GM23338 (cell line): ENCODE measurements at regions not wholly inside any gene's neighbourhood (a gene's known extent, or its start where the extent isn't known, plus 50 kb on each side); places are given as distances from the start of the nearest gene placed in this dataset.

Experiments
- CREB1 ChIP-seq: fragments of 250-450 bp; sonication (Bioruptor Pico); IDR thresholded peaks from 2 replicates; pipeline ENCODE4 v1.5.0; 2020; ENCODE audit warnings: low read depth, mild to moderate bottlenecking, moderate library complexity
- EZH2 ChIP-seq: fragments of 200-600 bp; sonication (generic); IDR thresholded peaks from one replicate; pipeline ENCODE4 v1.8.0; 2017; ENCODE audit warnings: antibody characterized with exemption, mild to moderate bottlenecking, low read depth; ENCODE audit not compliant: unreplicated experiment
- EZH2phosphoT487 ChIP-seq: fragments of 200-600 bp; sonication (generic); IDR thresholded peaks from one replicate; pipeline ENCODE4 v1.8.1; 2018; ENCODE audit warnings: antibody characterized with exemption; ENCODE audit not compliant: unreplicated experiment
- JUNB ChIP-seq: IDR thresholded peaks from one replicate; pipeline ENCODE4 v1.6.1; 2016; ENCODE audit warnings: antibody characterized with exemption; ENCODE audit not compliant: unreplicated experiment
- NANOG ChIP-seq: IDR thresholded peaks from 2 replicates; pipeline ENCODE4 v1.6.1; 2016; ENCODE audit warnings: antibody characterized with exemption, borderline replicate concordance
- POLR2AphosphoS5 ChIP-seq: IDR thresholded peaks from 2 replicates; pipeline ENCODE4 v1.6.1; 2016; ENCODE audit warnings: antibody characterized with exemption, low read depth
- STAT1 ChIP-seq: IDR thresholded peaks from one replicate; pipeline ENCODE4 v1.6.1; 2016; ENCODE audit warnings: antibody characterized with exemption; ENCODE audit not compliant: unreplicated experiment
- ZNF331 ChIP-seq: fragments of 250-450 bp; sonication (Bioruptor Pico); IDR thresholded peaks from 2 replicates; pipeline ENCODE4 v1.5.0; 2020; ENCODE audit warnings: low read depth, mild to moderate bottlenecking, moderate library complexity
- TF ChIP-seq, protein P1 (sequence below), 2 experiments: fragments of 200-600 bp in 1 of 2; sonication (generic) in 1 of 2; conservative IDR thresholded peaks; 2 replicates each; pipeline versions ENCODE4 v1.5.1 to v1.6.1; 2016 to 2017; ENCODE audit warnings: antibody characterized with exemption in 2 of 2, low read depth in 2 of 2, mild to moderate bottlenecking in 2 of 2, moderate library complexity in 1 of 2
- TF ChIP-seq, protein P2 (sequence below): IDR thresholded peaks from one replicate; pipeline ENCODE4 v1.6.1; 2018; ENCODE audit warnings: antibody characterized with exemption; ENCODE audit not compliant: unreplicated experiment
- TF ChIP-seq, protein P3 (sequence below): fragments of 250-450 bp; sonication (Bioruptor Pico); IDR thresholded peaks from 2 replicates; pipeline ENCODE4 v1.5.0; 2020; ENCODE audit warnings: mild to moderate bottlenecking, moderate library complexity

DNA sequence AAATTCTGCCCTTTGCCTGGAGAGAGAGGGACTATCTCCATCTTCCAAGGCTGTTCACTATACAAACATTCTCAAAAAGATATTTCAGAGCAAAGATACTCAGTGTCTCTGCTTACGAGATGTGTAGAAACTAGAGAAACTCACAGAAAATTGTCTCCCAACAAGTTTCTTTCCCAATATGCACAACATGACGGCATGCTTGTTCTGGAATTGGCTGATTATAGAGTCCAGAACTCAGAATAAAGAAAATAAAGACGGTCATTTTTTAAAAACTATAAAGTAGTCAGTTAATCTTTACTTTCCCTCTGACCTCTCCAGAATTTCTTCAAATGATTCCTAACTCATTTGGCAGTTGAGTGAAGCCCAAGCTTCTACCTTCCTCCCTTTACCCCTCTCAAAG lies 285.5 kb upstream of the KLF3 start:
- TF ChIP-seq EZH2 (no peak), EZH2phosphoT487 (no peak), JUNB (no peak), STAT1 (no peak), POLR2AphosphoS5 (no peak), CREB1 (CRISPR knock-in tag) (no peak), NANOG (no peak), ZNF331 (no peak)
- TF ChIP-seq, protein P1, sequence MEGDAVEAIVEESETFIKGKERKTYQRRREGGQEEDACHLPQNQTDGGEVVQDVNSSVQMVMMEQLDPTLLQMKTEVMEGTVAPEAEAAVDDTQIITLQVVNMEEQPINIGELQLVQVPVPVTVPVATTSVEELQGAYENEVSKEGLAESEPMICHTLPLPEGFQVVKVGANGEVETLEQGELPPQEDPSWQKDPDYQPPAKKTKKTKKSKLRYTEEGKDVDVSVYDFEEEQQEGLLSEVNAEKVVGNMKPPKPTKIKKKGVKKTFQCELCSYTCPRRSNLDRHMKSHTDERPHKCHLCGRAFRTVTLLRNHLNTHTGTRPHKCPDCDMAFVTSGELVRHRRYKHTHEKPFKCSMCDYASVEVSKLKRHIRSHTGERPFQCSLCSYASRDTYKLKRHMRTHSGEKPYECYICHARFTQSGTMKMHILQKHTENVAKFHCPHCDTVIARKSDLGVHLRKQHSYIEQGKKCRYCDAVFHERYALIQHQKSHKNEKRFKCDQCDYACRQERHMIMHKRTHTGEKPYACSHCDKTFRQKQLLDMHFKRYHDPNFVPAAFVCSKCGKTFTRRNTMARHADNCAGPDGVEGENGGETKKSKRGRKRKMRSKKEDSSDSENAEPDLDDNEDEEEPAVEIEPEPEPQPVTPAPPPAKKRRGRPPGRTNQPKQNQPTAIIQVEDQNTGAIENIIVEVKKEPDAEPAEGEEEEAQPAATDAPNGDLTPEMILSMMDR (conservative IDR thresholded peaks at IDR 0.05; ENCODE audit: low read depth in 2 of 2): no peak
- TF ChIP-seq, protein P2, sequence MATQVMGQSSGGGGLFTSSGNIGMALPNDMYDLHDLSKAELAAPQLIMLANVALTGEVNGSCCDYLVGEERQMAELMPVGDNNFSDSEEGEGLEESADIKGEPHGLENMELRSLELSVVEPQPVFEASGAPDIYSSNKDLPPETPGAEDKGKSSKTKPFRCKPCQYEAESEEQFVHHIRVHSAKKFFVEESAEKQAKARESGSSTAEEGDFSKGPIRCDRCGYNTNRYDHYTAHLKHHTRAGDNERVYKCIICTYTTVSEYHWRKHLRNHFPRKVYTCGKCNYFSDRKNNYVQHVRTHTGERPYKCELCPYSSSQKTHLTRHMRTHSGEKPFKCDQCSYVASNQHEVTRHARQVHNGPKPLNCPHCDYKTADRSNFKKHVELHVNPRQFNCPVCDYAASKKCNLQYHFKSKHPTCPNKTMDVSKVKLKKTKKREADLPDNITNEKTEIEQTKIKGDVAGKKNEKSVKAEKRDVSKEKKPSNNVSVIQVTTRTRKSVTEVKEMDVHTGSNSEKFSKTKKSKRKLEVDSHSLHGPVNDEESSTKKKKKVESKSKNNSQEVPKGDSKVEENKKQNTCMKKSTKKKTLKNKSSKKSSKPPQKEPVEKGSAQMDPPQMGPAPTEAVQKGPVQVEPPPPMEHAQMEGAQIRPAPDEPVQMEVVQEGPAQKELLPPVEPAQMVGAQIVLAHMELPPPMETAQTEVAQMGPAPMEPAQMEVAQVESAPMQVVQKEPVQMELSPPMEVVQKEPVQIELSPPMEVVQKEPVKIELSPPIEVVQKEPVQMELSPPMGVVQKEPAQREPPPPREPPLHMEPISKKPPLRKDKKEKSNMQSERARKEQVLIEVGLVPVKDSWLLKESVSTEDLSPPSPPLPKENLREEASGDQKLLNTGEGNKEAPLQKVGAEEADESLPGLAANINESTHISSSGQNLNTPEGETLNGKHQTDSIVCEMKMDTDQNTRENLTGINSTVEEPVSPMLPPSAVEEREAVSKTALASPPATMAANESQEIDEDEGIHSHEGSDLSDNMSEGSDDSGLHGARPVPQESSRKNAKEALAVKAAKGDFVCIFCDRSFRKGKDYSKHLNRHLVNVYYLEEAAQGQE: no peak
- TF ChIP-seq, protein P3, sequence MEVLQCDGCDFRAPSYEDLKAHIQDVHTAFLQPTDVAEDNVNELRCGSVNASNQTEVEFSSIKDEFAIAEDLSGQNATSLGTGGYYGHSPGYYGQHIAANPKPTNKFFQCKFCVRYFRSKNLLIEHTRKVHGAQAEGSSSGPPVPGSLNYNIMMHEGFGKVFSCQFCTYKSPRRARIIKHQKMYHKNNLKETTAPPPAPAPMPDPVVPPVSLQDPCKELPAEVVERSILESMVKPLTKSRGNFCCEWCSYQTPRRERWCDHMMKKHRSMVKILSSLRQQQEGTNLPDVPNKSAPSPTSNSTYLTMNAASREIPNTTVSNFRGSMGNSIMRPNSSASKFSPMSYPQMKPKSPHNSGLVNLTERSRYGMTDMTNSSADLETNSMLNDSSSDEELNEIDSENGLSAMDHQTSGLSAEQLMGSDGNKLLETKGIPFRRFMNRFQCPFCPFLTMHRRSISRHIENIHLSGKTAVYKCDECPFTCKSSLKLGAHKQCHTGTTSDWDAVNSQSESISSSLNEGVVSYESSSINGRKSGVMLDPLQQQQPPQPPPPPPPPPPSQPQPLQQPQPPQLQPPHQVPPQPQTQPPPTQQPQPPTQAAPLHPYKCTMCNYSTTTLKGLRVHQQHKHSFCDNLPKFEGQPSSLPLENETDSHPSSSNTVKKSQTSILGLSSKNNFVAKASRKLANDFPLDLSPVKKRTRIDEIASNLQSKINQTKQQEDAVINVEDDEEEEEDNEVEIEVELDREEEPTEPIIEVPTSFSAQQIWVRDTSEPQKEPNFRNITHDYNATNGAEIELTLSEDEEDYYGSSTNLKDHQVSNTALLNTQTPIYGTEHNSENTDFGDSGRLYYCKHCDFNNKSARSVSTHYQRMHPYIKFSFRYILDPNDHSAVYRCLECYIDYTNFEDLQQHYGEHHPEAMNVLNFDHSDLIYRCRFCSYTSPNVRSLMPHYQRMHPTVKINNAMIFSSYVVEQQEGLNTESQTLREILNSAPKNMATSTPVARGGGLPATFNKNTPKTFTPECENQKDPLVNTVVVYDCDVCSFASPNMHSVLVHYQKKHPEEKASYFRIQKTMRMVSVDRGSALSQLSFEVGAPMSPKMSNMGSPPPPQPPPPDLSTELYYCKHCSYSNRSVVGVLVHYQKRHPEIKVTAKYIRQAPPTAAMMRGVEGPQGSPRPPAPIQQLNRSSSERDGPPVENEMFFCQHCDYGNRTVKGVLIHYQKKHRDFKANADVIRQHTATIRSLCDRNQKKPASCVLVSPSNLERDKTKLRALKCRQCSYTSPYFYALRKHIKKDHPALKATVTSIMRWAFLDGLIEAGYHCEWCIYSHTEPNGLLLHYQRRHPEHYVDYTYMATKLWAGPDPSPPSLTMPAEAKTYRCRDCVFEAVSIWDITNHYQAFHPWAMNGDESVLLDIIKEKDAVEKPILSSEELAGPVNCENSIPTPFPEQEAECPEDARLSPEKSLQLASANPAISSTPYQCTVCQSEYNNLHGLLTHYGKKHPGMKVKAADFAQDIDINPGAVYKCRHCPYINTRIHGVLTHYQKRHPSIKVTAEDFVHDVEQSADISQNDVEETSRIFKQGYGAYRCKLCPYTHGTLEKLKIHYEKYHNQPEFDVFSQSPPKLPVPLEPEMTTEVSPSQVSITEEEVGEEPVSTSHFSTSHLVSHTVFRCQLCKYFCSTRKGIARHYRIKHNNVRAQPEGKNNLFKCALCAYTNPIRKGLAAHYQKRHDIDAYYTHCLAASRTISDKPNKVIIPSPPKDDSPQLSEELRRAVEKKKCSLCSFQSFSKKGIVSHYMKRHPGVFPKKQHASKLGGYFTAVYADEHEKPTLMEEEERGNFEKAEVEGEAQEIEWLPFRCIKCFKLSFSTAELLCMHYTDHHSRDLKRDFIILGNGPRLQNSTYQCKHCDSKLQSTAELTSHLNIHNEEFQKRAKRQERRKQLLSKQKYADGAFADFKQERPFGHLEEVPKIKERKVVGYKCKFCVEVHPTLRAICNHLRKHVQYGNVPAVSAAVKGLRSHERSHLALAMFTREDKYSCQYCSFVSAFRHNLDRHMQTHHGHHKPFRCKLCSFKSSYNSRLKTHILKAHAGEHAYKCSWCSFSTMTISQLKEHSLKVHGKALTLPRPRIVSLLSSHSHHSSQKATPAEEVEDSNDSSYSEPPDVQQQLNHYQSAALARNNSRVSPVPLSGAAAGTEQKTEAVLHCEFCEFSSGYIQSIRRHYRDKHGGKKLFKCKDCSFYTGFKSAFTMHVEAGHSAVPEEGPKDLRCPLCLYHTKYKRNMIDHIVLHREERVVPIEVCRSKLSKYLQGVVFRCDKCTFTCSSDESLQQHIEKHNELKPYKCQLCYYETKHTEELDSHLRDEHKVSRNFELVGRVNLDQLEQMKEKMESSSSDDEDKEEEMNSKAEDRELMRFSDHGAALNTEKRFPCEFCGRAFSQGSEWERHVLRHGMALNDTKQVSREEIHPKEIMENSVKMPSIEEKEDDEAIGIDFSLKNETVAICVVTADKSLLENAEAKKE (CRISPR knock-in tag): no peak
